ENCODE measurements at regions not wholly inside any gene's neighbourhood (a gene's known extent, or its start where the extent isn't known, plus 50 kb on each side); places are given as distances from the start of the nearest gene placed in this dataset.

GRCh38 chr15:52963865-52964264 is 173.7 kb upstream of the ONECUT1 start:
- no peak overlapping the region for H2AFZ ChIP-seq (ENCODE audit: low read depth, low read length, severe bottlenecking)
- no peaks in the 10 kb centered on the region for H3K9me2 ChIP-seq (replicated peaks; ENCODE audit: insufficient read depth, low read length)
- H4K20me1 ChIP-seq (ENCODE audit: low read depth, low read length), result no peaks in the 10 kb centered on the region
- H3F3A ChIP-seq (ENCODE audit: insufficient read depth), result no peaks in the 10 kb centered on the region
- no peak overlapping the region for H3K4me3 ChIP-seq (ENCODE audit: insufficient read depth, low read length, poor library complexity, severe bottlenecking)
- no peaks in the 10 kb centered on the region for H3K27me3 ChIP-seq (ENCODE audit: low read length)
- no peak overlapping the region for H3K27ac ChIP-seq (ENCODE audit: low read depth, low read length)
- H3K9ac ChIP-seq (ENCODE audit: low read length), result no peak overlapping the region
- H3K79me2 ChIP-seq (ENCODE audit: insufficient read depth, low read length), result no peaks in the 10 kb centered on the region
- TF ChIP-seq EZH2phosphoT487 (conservative IDR thresholded peaks at IDR 0.05; ENCODE audit: low read length), result no peak
- TF ChIP-seq CTCF (IDR thresholded peaks at IDR 0.05; ENCODE audit: insufficient read depth, low read length, poor library complexity, severe bottlenecking), result no peak
- H3K36me3 ChIP-seq (ENCODE audit: low read length), result no peaks in the 10 kb centered on the region
- no peaks in the 10 kb centered on the region for H3K9me3 ChIP-seq (ENCODE audit: insufficient read depth, low read length)
- no peak overlapping the region for H3K4me2 ChIP-seq (ENCODE audit: low read depth, low read length, poor library complexity, severe bottlenecking)

- no peaks in the 10 kb centered on the region for H3K27me3 ChIP-seq (ENCODE audit: low read length)
- H3K79me2 ChIP-seq (ENCODE audit: insufficient read depth, low read length), result no peaks in the 10 kb centered on the region
These were observed 170.1 kb upstream of the ONECUT1 start for GRCh38 chr15:52960283-52960682.

GRCh38 chr15:52943746-52944145 is 153.6 kb upstream of the ONECUT1 start:
- Histone ChIP-seq H2AFZ (ENCODE audit: low read depth, low read length, severe bottlenecking) (no peak overlapping the region), H3K27me3 (ENCODE audit: low read length) (no peaks in the 10 kb centered on the region)

More at GRCh38 chr15:52960283-52960682, 170.1 kb upstream of the ONECUT1 start:
- no peak overlapping the region for H3K4me3 ChIP-seq (ENCODE audit: insufficient read depth, low read length, poor library complexity, severe bottlenecking)
- no peaks in the 10 kb centered on the region for H3K9me2 ChIP-seq (replicated peaks; ENCODE audit: insufficient read depth, low read length)
- no peaks in the 10 kb centered on the region for H4K20me1 ChIP-seq (ENCODE audit: low read depth, low read length)
- no peak overlapping the region for H3K4me2 ChIP-seq (ENCODE audit: low read depth, low read length, poor library complexity, severe bottlenecking)
- H3K36me3 ChIP-seq (ENCODE audit: low read length), result no peaks in the 10 kb centered on the region
- H3K9me3 ChIP-seq (ENCODE audit: insufficient read depth, low read length), result no peaks in the 10 kb centered on the region
- no peaks in the 10 kb centered on the region for H3F3A ChIP-seq (ENCODE audit: insufficient read depth)
- no peak for TF ChIP-seq EZH2phosphoT487 (conservative IDR thresholded peaks at IDR 0.05; ENCODE audit: low read length)
- no peak for TF ChIP-seq CTCF (IDR thresholded peaks at IDR 0.05; ENCODE audit: insufficient read depth, low read length, poor library complexity, severe bottlenecking)
- no peak overlapping the region for H2AFZ ChIP-seq (ENCODE audit: low read depth, low read length, severe bottlenecking)
- H3K27ac ChIP-seq (ENCODE audit: low read depth, low read length), result no peak overlapping the region
- H3K9ac ChIP-seq (ENCODE audit: low read length), result no peak overlapping the region

More at GRCh38 chr15:52943746-52944145, 153.6 kb upstream of the ONECUT1 start:
- Histone ChIP-seq H3K79me2 (ENCODE audit: insufficient read depth, low read length) (no peaks in the 10 kb centered on the region), H3K9me2 (replicated peaks; ENCODE audit: insufficient read depth, low read length) (no peaks in the 10 kb centered on the region), H3K9me3 (ENCODE audit: insufficient read depth, low read length) (no peaks in the 10 kb centered on the region), H3K4me2 (ENCODE audit: low read depth, low read length, poor library complexity, severe bottlenecking) (no peak overlapping the region), H3K27ac (ENCODE audit: low read depth, low read length) (no peak overlapping the region), H3K4me3 (ENCODE audit: insufficient read depth, low read length, poor library complexity, severe bottlenecking) (no peak overlapping the region), H4K20me1 (ENCODE audit: low read depth, low read length) (no peaks in the 10 kb centered on the region), H3K9ac (ENCODE audit: low read length) (no peak overlapping the region), H3F3A (ENCODE audit: insufficient read depth) (no peaks in the 10 kb centered on the region), H3K36me3 (ENCODE audit: low read length) (no peaks in the 10 kb centered on the region)
- TF ChIP-seq EZH2phosphoT487 (conservative IDR thresholded peaks at IDR 0.05; ENCODE audit: low read length) (no peak), CTCF (IDR thresholded peaks at IDR 0.05; ENCODE audit: insufficient read depth, low read length, poor library complexity, severe bottlenecking) (no peak)

Measured in SU-DHL-6 (cell line).